ENCODE measurements at regions not wholly inside any gene's neighbourhood (a gene's known extent, or its start where the extent isn't known, plus 50 kb on each side); places are given as distances from the start of the nearest gene placed in this dataset.

DNA sequence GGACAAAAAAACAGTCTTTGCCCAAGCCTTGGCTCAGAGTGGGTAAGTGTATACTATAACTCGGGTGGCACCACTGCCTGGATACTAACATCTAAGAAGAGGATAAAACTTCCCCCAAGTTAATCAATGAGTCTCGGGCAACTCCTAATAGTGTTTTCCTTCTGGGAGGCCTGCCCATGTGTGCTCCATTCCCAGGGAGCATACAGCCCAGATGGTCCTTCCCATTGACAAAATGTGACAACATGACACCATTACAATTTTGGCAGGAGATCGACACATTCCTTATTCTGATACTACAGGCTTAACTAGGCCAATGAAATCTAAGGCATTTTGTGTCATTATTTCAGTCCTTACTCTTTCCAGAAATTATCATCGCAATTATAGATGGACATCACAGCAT lies 52.7 kb upstream of the CRIM1 start:
- Mint-ChIP-seq H3K27ac (ENCODE audit: unreplicated experiment) (no peak overlapping the region), H3K9me3 (ENCODE audit: unreplicated experiment) (no peaks in the 10 kb centered on the region), H3K27me3 (ENCODE audit: insufficient read depth, unreplicated experiment) (no peaks in the 10 kb centered on the region), H3K36me3 (ENCODE audit: insufficient read depth, unreplicated experiment) (no peaks in the 10 kb centered on the region), H3K4me3 (ENCODE audit: unreplicated experiment) (no peak overlapping the region), H3K4me1 (ENCODE audit: low read depth, unreplicated experiment) (no peaks in the 10 kb centered on the region)
- intact Hi-C loops (cut with micrococcal nuclease; ENCODE audit: unreplicated experiment): no loop called here
- POLR2A ChIA-PET: no interaction called here
- Histone ChIP-seq H3K27me3 (replicated peaks; ENCODE audit: control insufficient read depth, insufficient read depth, low read length) (no peaks in the 10 kb centered on the region), H3K4me1 (no peaks in the 10 kb centered on the region), H3K36me3 (ENCODE audit: control insufficient read depth, insufficient read depth, low read length) (no peaks in the 10 kb centered on the region), H3K4me3 (ENCODE audit: low read depth, low read length) (no peak overlapping the region), H3K9me3 (no peaks in the 10 kb centered on the region)
- CTCF ChIA-PET: no interaction called here
- DNase-seq: no peak
- no TSS peak for BruUV-seq (replicated peaks)
- TF ChIP-seq, protein P1, sequence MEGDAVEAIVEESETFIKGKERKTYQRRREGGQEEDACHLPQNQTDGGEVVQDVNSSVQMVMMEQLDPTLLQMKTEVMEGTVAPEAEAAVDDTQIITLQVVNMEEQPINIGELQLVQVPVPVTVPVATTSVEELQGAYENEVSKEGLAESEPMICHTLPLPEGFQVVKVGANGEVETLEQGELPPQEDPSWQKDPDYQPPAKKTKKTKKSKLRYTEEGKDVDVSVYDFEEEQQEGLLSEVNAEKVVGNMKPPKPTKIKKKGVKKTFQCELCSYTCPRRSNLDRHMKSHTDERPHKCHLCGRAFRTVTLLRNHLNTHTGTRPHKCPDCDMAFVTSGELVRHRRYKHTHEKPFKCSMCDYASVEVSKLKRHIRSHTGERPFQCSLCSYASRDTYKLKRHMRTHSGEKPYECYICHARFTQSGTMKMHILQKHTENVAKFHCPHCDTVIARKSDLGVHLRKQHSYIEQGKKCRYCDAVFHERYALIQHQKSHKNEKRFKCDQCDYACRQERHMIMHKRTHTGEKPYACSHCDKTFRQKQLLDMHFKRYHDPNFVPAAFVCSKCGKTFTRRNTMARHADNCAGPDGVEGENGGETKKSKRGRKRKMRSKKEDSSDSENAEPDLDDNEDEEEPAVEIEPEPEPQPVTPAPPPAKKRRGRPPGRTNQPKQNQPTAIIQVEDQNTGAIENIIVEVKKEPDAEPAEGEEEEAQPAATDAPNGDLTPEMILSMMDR (IDR thresholded peaks at IDR 0.05; ENCODE audit: insufficient read depth in 1 of 2, low read depth in 1 of 2, low read length in 1 of 2, severe bottlenecking in 1 of 2, unreplicated experiment in 1 of 2): no peak

DNA sequence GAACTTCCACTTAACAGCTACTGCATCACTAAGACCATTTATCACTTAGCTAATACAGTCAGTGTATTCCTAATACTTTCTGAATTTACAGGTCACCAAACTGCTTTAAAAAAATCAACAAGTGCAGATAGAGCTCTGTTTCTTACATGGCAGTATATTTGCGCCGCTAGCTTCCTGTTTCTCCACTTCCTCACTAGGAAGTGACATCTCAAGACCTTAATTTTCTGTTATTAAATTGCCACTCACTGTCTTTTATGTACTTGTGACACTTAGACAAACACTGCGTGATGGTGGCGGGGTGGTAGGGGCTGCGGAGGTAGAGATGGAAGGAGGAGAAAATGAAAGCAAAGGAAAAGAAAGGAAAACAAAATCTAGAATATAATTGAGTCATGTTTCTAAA lies 53.7 kb upstream of the CRIM1 start:
- intact Hi-C loops (cut with micrococcal nuclease; ENCODE audit: unreplicated experiment): no loop called here
- Histone ChIP-seq H3K27me3 (replicated peaks; ENCODE audit: control insufficient read depth, insufficient read depth, low read length) (no peaks in the 10 kb centered on the region), H3K4me3 (ENCODE audit: low read depth, low read length) (no peak overlapping the region), H3K4me1 (no peaks in the 10 kb centered on the region), H3K36me3 (ENCODE audit: control insufficient read depth, insufficient read depth, low read length) (no peaks in the 10 kb centered on the region), H3K9me3 (no peaks in the 10 kb centered on the region; the same call in 1 of the 2 replicates)
- Mint-ChIP-seq H3K27ac (ENCODE audit: unreplicated experiment) (no peak overlapping the region), H3K36me3 (ENCODE audit: insufficient read depth, unreplicated experiment) (no peaks in the 10 kb centered on the region), H3K4me1 (ENCODE audit: low read depth, unreplicated experiment) (no peaks in the 10 kb centered on the region), H3K4me3 (ENCODE audit: unreplicated experiment) (no peak overlapping the region), H3K27me3 (ENCODE audit: insufficient read depth, unreplicated experiment) (no peaks in the 10 kb centered on the region), H3K9me3 (ENCODE audit: unreplicated experiment) (no peaks in the 10 kb centered on the region)
- DNase-seq: no peak
- BruUV-seq (replicated peaks): no TSS peak
- TF ChIP-seq, protein P1 (IDR thresholded peaks at IDR 0.05; ENCODE audit: insufficient read depth in 1 of 2, low read depth in 1 of 2, low read length in 1 of 2, severe bottlenecking in 1 of 2, unreplicated experiment in 1 of 2): no peak
- CTCF ChIA-PET: no interaction called here
- POLR2A ChIA-PET: no interaction called here

DNA sequence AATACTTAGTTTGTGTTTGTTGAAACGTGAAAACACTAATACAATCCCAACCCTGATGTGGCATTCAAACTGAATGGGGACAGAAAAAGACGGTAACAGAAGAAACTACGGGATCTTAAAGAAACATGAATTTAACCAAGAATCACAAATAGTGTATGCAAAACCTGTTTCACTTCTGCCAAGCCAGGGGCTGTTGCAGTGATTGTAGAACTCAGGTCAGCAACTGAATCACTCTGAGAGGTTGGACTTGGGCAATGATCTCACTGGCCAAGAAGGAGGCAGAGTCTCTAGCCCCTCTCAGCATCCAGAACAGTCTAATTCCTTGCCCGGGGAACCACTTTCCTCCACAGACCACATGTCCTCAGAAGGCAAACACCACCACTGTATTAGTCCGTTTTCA lies 54.9 kb upstream of the CRIM1 start:
- Mint-ChIP-seq H3K4me1 (ENCODE audit: low read depth, unreplicated experiment) (no peaks in the 10 kb centered on the region), H3K36me3 (ENCODE audit: insufficient read depth, unreplicated experiment) (no peaks in the 10 kb centered on the region), H3K4me3 (ENCODE audit: unreplicated experiment) (no peak overlapping the region), H3K27me3 (ENCODE audit: insufficient read depth, unreplicated experiment) (no peaks in the 10 kb centered on the region), H3K9me3 (ENCODE audit: unreplicated experiment) (no peaks in the 10 kb centered on the region), H3K27ac (ENCODE audit: unreplicated experiment) (no peak overlapping the region)
- Histone ChIP-seq H3K4me1 (no peaks in the 10 kb centered on the region), H3K4me3 (ENCODE audit: low read depth, low read length) (no peak overlapping the region), H3K9me3 (no peaks in the 10 kb centered on the region; the same call in 1 of the 2 replicates), H3K36me3 (ENCODE audit: control insufficient read depth, insufficient read depth, low read length) (no peaks in the 10 kb centered on the region), H3K27me3 (replicated peaks; ENCODE audit: control insufficient read depth, insufficient read depth, low read length) (no peaks in the 10 kb centered on the region)
- no peak for DNase-seq
- intact Hi-C loops (cut with micrococcal nuclease; ENCODE audit: unreplicated experiment): no loop called here
- ChIA-PET CTCF (no interaction called here), POLR2A (no interaction called here)
- TF ChIP-seq, protein P1 (IDR thresholded peaks at IDR 0.05; ENCODE audit: insufficient read depth in 1 of 2, low read depth in 1 of 2, low read length in 1 of 2, severe bottlenecking in 1 of 2, unreplicated experiment in 1 of 2): no peak
- BruUV-seq (replicated peaks): no TSS peak

Measured in Caco-2 (cell line).